Transverse colon (tissue), 4 donors: ENCODE measurements at regions not wholly inside any gene's neighbourhood (a gene's known extent, or its start where the extent isn't known, plus 50 kb on each side); places are given as distances from the start of the nearest gene placed in this dataset.

Experiments
- EP300 ChIP-seq: sonication (generic); formaldehyde crosslinking; IDR thresholded peaks from one replicate; pipeline ENCODE4 v1.6.1; 2017; ENCODE audit warnings: antibody characterized with exemption, low read depth
- POLR2AphosphoS5 ChIP-seq, 3 donors: sonication (generic); formaldehyde crosslinking; IDR thresholded peaks; one replicate each; pipeline ENCODE4 v1.6.1; 2016; ENCODE audit warnings: antibody characterized with exemption in 3 of 3
- TF ChIP-seq, protein P1 (sequence below), 5 experiments: fragments of 200-600 bp in 3 of 5; fragments of 450-650 bp in 2 of 5; sonication (generic) in 3 of 5; IDR thresholded peaks; 1 replicate in 2 of 5; 2 replicates in 3 of 5; pipeline ENCODE4 v1.5.1; 2016 to 2017; ENCODE audit warnings: antibody characterized with exemption in 5 of 5, inconsistent platforms in 3 of 5, mild to moderate bottlenecking in 2 of 5, moderate library complexity in 1 of 5

DNA sequence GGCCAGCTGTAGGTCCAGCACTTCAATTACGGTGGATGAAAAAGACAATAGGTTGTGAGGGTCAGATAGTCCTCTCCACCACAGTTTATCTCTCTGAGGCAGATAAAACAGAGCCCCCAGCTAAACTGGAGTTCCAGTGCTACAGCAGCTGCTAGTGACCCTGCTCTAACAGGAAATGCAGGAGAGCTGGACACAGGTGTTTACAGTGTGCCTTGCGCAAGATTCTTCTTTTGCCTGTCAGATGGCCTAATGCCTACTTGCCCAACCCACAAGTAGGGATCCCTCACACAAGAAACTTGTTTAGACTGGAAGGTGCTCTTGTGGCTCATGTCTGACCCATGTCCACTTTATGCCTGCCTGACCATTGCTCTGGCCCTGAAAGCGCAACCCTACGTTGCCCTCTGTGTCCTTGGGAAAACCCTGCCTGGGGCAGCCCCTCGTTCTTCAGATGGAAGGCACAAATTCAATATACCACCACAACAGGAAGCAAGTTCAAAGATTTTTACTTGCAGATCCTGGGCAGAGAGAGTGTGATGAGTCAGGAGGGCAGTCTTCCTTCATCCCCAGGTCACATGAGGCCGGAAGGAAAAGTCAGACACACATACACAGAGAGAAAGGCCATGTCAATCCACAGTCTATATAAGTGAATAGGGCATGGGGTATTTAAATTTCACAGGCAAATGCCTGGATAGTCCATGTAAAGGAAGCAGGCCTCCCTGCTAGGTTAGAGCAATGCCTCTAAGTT lies 105.1 kb upstream of the ADGRL3 start:
- TF ChIP-seq, protein P1, sequence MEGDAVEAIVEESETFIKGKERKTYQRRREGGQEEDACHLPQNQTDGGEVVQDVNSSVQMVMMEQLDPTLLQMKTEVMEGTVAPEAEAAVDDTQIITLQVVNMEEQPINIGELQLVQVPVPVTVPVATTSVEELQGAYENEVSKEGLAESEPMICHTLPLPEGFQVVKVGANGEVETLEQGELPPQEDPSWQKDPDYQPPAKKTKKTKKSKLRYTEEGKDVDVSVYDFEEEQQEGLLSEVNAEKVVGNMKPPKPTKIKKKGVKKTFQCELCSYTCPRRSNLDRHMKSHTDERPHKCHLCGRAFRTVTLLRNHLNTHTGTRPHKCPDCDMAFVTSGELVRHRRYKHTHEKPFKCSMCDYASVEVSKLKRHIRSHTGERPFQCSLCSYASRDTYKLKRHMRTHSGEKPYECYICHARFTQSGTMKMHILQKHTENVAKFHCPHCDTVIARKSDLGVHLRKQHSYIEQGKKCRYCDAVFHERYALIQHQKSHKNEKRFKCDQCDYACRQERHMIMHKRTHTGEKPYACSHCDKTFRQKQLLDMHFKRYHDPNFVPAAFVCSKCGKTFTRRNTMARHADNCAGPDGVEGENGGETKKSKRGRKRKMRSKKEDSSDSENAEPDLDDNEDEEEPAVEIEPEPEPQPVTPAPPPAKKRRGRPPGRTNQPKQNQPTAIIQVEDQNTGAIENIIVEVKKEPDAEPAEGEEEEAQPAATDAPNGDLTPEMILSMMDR (IDR thresholded peaks at IDR 0.05) = no peak
- TF ChIP-seq EP300 = no peak
- no peak for TF ChIP-seq POLR2AphosphoS5 (IDR thresholded peaks at IDR 0.05)
